Stimulated activated CD4-positive, alpha-beta T cell treated with anti-CD3 and anti-CD28 coated beads, Interleukin-12 subunit alpha, Interleukin-12 subunit beta, amount 100 ng/mL, for 4 hours (primary cell): ENCODE measurements at regions not wholly inside any gene's neighbourhood (a gene's known extent, or its start where the extent isn't known, plus 50 kb on each side); places are given as distances from the start of the nearest gene placed in this dataset.

ENCODE experiments used
- DNase-seq: peaks from one replicate; pipeline ENCODE4 v3.0.0-alpha.2; 2020

- DNase-seq: no peak
Measured at GRCh38 chr5:174664180-174664850, 60.1 kb upstream of the MSX2 start.

DNA sequence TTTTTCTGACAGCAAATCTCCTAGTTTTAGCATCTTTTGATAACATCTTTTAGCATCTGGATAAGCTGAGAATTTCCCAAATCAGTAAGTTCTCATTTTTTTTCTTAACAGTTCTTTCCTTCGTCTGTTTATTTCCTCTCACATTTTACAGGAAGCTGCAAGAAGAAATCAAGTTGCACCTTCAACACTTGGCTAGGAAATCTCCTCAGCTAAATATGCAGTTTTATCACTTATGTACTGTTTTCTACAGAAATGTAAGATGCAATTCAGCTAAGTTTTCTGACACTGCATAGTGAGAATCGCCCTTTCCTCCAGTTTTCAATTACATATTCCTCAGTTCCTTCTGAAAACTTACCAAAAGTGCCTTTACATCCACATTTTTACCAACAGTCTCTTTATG lies 59.0 kb upstream of the MSX2 start:
- DNase-seq: no peak

DNA sequence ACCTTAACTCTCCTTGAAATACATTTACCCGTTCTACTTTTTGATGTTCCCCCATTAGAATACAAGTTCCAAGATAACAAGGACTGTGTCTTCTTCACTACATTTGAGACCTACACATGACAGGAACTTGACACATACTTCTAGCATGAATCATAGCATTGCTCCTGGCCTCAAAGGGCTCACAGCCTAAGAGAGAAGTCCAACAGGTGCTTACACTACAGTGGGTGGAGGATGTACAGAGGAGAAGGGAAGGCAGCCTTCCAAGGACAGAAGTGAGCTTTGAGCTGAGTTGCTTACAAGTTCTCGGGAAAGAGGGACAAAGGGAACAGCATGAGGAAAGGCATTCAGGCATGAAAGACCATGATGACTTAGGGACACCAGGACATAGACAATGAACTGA lies 56.9 kb upstream of the MSX2 start:
- no peak for DNase-seq

- no peak for DNase-seq
Measured at GRCh38 chr5:174668349-174668748, 56.0 kb upstream of the MSX2 start.
